Thyroid gland (tissue), 4 donors: ENCODE measurements at regions not wholly inside any gene's neighbourhood (a gene's known extent, or its start where the extent isn't known, plus 50 kb on each side); places are given as distances from the start of the nearest gene placed in this dataset.

ENCODE experiments used
- POLR2A ChIP-seq, 2 donors: fragments of 450-650 bp; IDR thresholded peaks; one replicate each; pipeline ENCODE4 v1.6.1; 2017; ENCODE audit warnings: antibody characterized with exemption in 2 of 2, mild to moderate bottlenecking in 2 of 2, moderate library complexity in 1 of 2
- TF ChIP-seq, protein P1 (sequence below), 6 experiments: fragments of 200-600 bp in 3 of 6; fragments of 450-650 bp in 3 of 6; sonication (generic) in 3 of 6; IDR thresholded peaks; one replicate each; pipeline ENCODE4 v1.5.1; 2016 to 2019; ENCODE audit warnings: antibody characterized with exemption in 6 of 6, mild to moderate bottlenecking in 2 of 6, inconsistent platforms in 1 of 6, moderate library complexity in 1 of 6

DNA sequence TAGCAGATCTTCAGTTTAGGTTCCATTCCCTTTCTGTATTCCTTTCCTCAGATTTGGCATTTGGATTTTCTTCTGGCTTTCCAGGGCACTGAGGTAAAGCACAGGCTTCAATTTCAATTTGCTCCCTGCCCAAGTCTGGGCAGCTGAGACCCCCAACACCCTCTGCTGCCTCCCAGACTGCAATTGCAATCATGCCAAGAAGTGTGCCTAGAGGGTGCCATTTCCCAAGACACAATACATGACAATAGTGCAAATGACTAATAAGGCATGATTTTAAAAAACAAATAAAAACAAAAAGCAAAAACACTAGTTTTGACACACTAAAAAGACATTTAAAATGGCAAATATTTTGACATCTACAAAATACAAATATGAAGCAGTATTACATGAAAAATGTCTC lies 364.8 kb downstream of the EPM2A start:
- TF ChIP-seq, protein P1, sequence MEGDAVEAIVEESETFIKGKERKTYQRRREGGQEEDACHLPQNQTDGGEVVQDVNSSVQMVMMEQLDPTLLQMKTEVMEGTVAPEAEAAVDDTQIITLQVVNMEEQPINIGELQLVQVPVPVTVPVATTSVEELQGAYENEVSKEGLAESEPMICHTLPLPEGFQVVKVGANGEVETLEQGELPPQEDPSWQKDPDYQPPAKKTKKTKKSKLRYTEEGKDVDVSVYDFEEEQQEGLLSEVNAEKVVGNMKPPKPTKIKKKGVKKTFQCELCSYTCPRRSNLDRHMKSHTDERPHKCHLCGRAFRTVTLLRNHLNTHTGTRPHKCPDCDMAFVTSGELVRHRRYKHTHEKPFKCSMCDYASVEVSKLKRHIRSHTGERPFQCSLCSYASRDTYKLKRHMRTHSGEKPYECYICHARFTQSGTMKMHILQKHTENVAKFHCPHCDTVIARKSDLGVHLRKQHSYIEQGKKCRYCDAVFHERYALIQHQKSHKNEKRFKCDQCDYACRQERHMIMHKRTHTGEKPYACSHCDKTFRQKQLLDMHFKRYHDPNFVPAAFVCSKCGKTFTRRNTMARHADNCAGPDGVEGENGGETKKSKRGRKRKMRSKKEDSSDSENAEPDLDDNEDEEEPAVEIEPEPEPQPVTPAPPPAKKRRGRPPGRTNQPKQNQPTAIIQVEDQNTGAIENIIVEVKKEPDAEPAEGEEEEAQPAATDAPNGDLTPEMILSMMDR (IDR thresholded peaks at IDR 0.05), result no peak
- TF ChIP-seq POLR2A (IDR thresholded peaks at IDR 0.05), result no peak
